ENCODE measurements at regions not wholly inside any gene's neighbourhood (a gene's known extent, or its start where the extent isn't known, plus 50 kb on each side); places are given as distances from the start of the nearest gene placed in this dataset.

DNA sequence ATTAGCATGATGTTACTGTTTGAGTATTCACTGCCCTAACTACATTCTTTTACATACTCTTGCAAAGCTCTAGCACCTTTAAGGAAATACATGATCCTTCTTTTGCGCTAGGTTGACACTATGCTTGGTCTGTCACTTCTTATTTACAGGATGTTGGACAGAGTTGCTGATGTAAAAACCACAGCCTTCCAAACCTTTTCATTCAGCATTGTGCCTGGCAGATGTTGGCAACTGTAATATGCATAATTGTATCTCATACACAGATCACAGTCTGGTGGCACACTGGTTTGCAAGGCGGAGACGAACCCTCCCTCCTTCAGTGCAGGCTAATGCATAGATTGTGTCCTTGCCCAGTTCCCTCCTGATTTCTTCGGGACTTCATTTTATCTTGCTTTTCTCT lies 224.1 kb downstream of the SNX19 start:
- Mint-ChIP-seq H3K9me3 (peaks cover 7% of the 10 kb centered on the region), H3K4me1 (no peaks in the 10 kb centered on the region), H3K36me3 (ENCODE audit: low read depth) (no peaks in the 10 kb centered on the region), H3K27ac (no peak overlapping the region), H3K4me3 (no peak overlapping the region), H3K27me3 (ENCODE audit: low read depth, poor library complexity) (peaks cover 2% of the 10 kb centered on the region)
- TF ChIP-seq, protein P1, sequence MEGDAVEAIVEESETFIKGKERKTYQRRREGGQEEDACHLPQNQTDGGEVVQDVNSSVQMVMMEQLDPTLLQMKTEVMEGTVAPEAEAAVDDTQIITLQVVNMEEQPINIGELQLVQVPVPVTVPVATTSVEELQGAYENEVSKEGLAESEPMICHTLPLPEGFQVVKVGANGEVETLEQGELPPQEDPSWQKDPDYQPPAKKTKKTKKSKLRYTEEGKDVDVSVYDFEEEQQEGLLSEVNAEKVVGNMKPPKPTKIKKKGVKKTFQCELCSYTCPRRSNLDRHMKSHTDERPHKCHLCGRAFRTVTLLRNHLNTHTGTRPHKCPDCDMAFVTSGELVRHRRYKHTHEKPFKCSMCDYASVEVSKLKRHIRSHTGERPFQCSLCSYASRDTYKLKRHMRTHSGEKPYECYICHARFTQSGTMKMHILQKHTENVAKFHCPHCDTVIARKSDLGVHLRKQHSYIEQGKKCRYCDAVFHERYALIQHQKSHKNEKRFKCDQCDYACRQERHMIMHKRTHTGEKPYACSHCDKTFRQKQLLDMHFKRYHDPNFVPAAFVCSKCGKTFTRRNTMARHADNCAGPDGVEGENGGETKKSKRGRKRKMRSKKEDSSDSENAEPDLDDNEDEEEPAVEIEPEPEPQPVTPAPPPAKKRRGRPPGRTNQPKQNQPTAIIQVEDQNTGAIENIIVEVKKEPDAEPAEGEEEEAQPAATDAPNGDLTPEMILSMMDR (IDR thresholded peaks at IDR 0.05) = no peak
- DNase-seq = no peak

DNA sequence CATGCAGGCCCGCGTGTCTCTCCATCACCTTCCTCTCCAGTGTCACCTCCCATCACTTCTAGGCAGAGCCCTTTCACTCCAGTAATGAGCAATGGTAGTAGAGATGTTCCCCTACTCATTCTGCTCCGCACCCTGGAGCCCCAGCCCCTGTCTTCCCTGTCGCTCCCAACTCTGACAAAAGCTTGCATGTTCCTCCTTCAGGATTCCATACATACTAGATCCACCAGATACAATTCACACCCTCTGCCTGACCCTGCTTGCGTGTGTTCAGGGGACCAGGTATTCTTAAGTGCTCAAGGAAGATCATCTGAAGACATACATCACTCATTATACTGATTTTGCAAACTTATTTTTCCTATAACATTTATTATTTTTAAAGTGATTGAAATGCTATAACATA lies 222.7 kb downstream of the SNX19 start:
- no peak for DNase-seq
- Mint-ChIP-seq H3K27me3 (ENCODE audit: low read depth, poor library complexity) (peaks cover 2% of the 10 kb centered on the region), H3K4me3 (no peak overlapping the region), H3K4me1 (peaks cover 7% of the 10 kb centered on the region), H3K9me3 (no peaks in the 10 kb centered on the region), H3K36me3 (ENCODE audit: low read depth) (no peaks in the 10 kb centered on the region), H3K27ac (no peak overlapping the region)
- TF ChIP-seq, protein P1 (IDR thresholded peaks at IDR 0.05) = no peak

DNA sequence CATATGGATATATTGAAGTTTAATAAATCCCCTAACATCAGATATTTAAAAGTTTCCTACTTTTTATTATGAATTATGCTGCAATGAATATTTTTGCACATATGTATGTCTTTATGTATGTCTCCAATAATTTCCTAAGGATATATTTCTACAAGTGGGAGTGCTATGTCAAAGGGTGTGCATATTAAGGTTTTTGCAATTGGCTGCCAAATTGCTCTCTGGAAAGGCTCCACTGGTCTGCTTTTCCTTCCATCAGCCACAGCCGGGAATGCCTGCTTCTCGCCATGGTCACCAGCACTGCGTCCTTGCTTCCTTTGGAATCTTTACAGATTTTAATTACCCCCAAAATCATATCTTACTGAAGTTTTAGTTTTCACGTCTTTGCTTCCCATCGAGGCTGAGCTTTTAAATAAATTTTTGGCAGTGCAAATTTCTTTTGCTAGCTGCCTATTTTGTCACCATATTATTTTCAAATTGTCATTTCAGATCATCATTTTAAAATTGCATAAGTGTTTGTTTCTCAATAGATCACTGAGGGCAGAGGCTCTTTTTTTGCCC lies 221.7 kb downstream of the SNX19 start:
- Mint-ChIP-seq H3K4me3 (no peak overlapping the region), H3K4me1 (peaks cover 9% of the 10 kb centered on the region), H3K27ac (no peak overlapping the region), H3K9me3 (no peaks in the 10 kb centered on the region), H3K27me3 (ENCODE audit: low read depth, poor library complexity) (peaks cover 2% of the 10 kb centered on the region), H3K36me3 (ENCODE audit: low read depth) (no peaks in the 10 kb centered on the region)
- TF ChIP-seq, protein P1 (IDR thresholded peaks at IDR 0.05) = no peak
- DNase-seq = no peak

DNA sequence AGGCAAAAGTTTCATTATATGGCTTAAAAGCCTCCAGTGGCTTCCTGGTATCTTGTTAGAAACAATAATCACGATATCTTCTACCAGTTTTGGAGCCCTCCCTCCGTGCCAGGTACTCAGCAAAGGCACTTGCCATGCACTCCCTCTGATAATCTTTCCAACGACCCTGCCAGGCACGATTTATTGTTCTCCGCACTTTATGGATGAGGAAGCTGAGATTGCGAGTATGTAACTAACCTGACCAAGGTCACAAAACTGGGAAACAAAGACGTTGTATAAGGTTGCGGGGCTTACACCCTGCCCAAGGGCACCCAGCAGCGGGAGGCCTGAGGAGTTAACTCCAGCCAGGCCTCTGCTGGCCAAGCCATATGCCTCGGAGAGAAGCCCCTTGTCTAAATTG lies 218.1 kb downstream of the SNX19 start:
- peaks cover 15% of the 10 kb centered on the region for H3K9me3 Mint-ChIP-seq
- H3K36me3 Mint-ChIP-seq (ENCODE audit: low read depth) = no peaks in the 10 kb centered on the region
- H3K27me3 Mint-ChIP-seq (ENCODE audit: low read depth, poor library complexity) = peaks cover 5% of the 10 kb centered on the region
- peak overlapping the region; percentile 5 for H3K27ac Mint-ChIP-seq
- H3K4me3 Mint-ChIP-seq = no peak overlapping the region
- TF ChIP-seq, protein P1 (IDR thresholded peaks at IDR 0.05) = no peak
- DNase-seq = no peak
- peaks cover 9% of the 10 kb centered on the region for H3K4me1 Mint-ChIP-seq

DNA sequence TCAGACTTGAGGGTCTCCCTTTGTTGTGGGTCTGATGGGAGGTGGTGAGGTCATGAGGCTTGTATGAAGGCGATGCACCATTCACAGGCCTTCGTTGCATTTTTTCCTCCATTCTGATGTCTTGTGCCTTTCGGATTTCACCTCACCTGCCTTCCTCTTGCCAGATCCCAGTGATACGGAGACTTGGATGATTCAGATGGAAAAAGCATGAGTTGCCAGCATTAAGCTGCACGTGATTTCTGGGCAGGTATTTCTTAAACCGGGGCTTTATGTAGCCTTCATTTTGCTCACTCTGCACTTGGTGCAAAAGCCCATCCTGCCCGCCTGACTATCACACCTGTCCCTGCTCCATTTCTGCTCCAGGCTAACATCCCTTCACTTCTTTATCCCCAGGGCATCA lies 216.7 kb downstream of the SNX19 start:
- Mint-ChIP-seq H3K9me3 (peaks cover 22% of the 10 kb centered on the region), H3K4me1 (peaks cover 9% of the 10 kb centered on the region), H3K27ac (no peak overlapping the region), H3K4me3 (no peak overlapping the region), H3K27me3 (ENCODE audit: low read depth, poor library complexity) (peaks cover 5% of the 10 kb centered on the region), H3K36me3 (ENCODE audit: low read depth) (no peaks in the 10 kb centered on the region)
- TF ChIP-seq, protein P1 (IDR thresholded peaks at IDR 0.05) = no peak
- DNase-seq = no peak

DNA sequence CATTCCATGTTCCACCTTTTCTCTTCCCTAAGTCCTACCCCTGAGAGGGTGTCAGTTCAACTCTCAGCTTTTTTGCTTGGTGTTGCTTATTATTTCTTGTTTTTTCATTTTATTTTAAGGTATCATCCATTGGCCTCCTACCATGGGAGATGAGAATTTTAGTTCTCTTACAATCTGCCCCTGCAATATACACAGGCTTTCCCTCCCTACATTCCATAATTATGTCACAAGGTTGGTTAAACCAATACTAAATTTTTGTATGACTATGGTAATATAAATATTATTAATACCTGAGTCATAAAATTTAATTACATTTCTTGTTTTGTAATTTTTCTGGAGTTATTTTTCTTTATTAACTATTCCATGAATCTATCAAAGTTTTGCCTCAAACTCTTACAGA lies 216.2 kb downstream of the SNX19 start:
- DNase-seq = no peak
- no peak overlapping the region for H3K27ac Mint-ChIP-seq
- peaks cover 9% of the 10 kb centered on the region for H3K4me1 Mint-ChIP-seq
- peaks cover 22% of the 10 kb centered on the region for H3K9me3 Mint-ChIP-seq
- TF ChIP-seq, protein P1 (IDR thresholded peaks at IDR 0.05) = no peak
- peaks cover 5% of the 10 kb centered on the region for H3K27me3 Mint-ChIP-seq (ENCODE audit: low read depth, poor library complexity)
- no peaks in the 10 kb centered on the region for H3K36me3 Mint-ChIP-seq (ENCODE audit: low read depth)
- no peak overlapping the region for H3K4me3 Mint-ChIP-seq
